EL (cell line): ENCODE measurements at regions not wholly inside any gene's neighbourhood (a gene's known extent, or its start where the extent isn't known, plus 50 kb on each side); places are given as distances from the start of the nearest gene placed in this dataset.

Experiments used
- DNase-seq: peaks from one replicate; pipeline ENCODE4 v3.0.0-alpha.2; 2016

- no peak for DNase-seq
Observed at GRCh38 chr15:47503876-47504275, 213.4 kb upstream of the SEMA6D start.

- no peak for DNase-seq
Observed at GRCh38 chr15:47504624-47505256, 212.6 kb upstream of the SEMA6D start.

- DNase-seq = no peak
Observed at GRCh38 chr15:47505712-47506328, 211.5 kb upstream of the SEMA6D start.

GRCh38 chr15:47506329-47507100 is 210.8 kb upstream of the SEMA6D start:
- DNase-seq = no peak

GRCh38 chr15:47507221-47507985 is 209.9 kb upstream of the SEMA6D start:
- no peak for DNase-seq

GRCh38 chr15:47511261-47511660 is 206.0 kb upstream of the SEMA6D start:
- no peak for DNase-seq

GRCh38 chr15:47513471-47513870 is 203.8 kb upstream of the SEMA6D start:
- no peak for DNase-seq

- DNase-seq = peak; percentile 64
Observed at GRCh38 chr15:47514200-47514652, 203.1 kb upstream of the SEMA6D start.

GRCh38 chr15:47516558-47516957 is 200.7 kb upstream of the SEMA6D start:
- DNase-seq = peak; percentile 40

- DNase-seq = no peak
Observed at GRCh38 chr15:47516972-47517371, 200.3 kb upstream of the SEMA6D start.

- DNase-seq = no peak
Observed at GRCh38 chr15:47517737-47518136, 199.6 kb upstream of the SEMA6D start.

- peak; percentile 41 for DNase-seq
Observed at GRCh38 chr15:47523681-47524475, 193.4 kb upstream of the SEMA6D start.

GRCh38 chr15:47529241-47529640 is 188.1 kb upstream of the SEMA6D start:
- no peak for DNase-seq

- DNase-seq = no peak
Observed at GRCh38 chr15:47534673-47535072, 182.6 kb upstream of the SEMA6D start.

- no peak for DNase-seq
Observed at GRCh38 chr15:47541562-47541961, 175.7 kb upstream of the SEMA6D start.

- no peak for DNase-seq
Observed at GRCh38 chr15:47542312-47542989, 174.9 kb upstream of the SEMA6D start.

GRCh38 chr15:47548231-47548630 is 169.1 kb upstream of the SEMA6D start:
- no peak for DNase-seq

GRCh38 chr15:47548986-47549385 is 168.3 kb upstream of the SEMA6D start:
- no peak for DNase-seq

- DNase-seq = no peak
Observed at GRCh38 chr15:47551079-47551478, 166.2 kb upstream of the SEMA6D start.

GRCh38 chr15:47551546-47551945 is 165.8 kb upstream of the SEMA6D start:
- no peak for DNase-seq

GRCh38 chr15:47552978-47553608 is 164.2 kb upstream of the SEMA6D start:
- no peak for DNase-seq
